Gastrocnemius medialis (tissue), 4 donors: ENCODE measurements at regions not wholly inside any gene's neighbourhood (a gene's known extent, or its start where the extent isn't known, plus 50 kb on each side); places are given as distances from the start of the nearest gene placed in this dataset.
"Not testable (repeated sequence)": the region's sequence is repeated elsewhere in the genome, so short reads cannot be mapped to it uniquely, and the experiment has no call there.

Experiments
- ATAC-seq, 2 donors: fragments of 150-250 bp; one replicate each; pipeline ENCODE4 v1.9.1; 2016
- DNase-seq, 2 donors: peaks; one replicate each; pipeline ENCODE4 v3.0.0-alpha.2; 2019
- H3K27ac ChIP-seq, 4 donors: fragments of 200-600 bp; sonication (generic); 1 replicate in 1 of 4; 2 replicates in 3 of 4; pipeline ENCODE4 v1.5.1; 2016 to 2018; ENCODE audit warnings: mild to moderate bottlenecking in 2 of 4, moderate library complexity in 1 of 4
- H3K27me3 ChIP-seq, 3 donors: fragments of 200-600 bp; sonication (generic) in 2 of 3; 1 replicate in 1 of 3; 2 replicates in 2 of 3; pipeline versions ENCODE4 v1.5.1 to v1.6.0; 2016 to 2019; ENCODE audit warnings: mild to moderate bottlenecking in 1 of 3, moderate library complexity in 1 of 3
- H3K36me3 ChIP-seq, 2 donors: fragments of 200-600 bp; sonication (generic) in 1 of 2; one replicate each; pipeline ENCODE4 v1.5.1; 2017 to 2018
- H3K4me1 ChIP-seq, 2 donors: fragments of 200-600 bp; sonication (generic) in 1 of 2; one replicate each; pipeline ENCODE4 v1.5.1; 2016 to 2017; ENCODE audit warnings: mild to moderate bottlenecking in 2 of 2
- H3K4me3 ChIP-seq, 4 donors: fragments of 200-600 bp; sonication (generic) in 3 of 4; 1 replicate in 1 of 4; 2 replicates in 3 of 4; pipeline ENCODE4 v1.5.1; 2016 to 2019; ENCODE audit warnings: mild to moderate bottlenecking in 2 of 4
- H3K9me3 ChIP-seq, 3 donors: fragments of 200-600 bp; sonication (generic) in 2 of 3; 1 replicate in 1 of 3; 2 replicates in 2 of 3; pipeline ENCODE4 v1.5.1; 2016 to 2019
- POLR2A ChIP-seq, 2 donors: fragments of 450-650 bp; IDR thresholded peaks; one replicate each; pipeline ENCODE4 v1.6.1; 2017; ENCODE audit warnings: antibody characterized with exemption in 2 of 2, mild to moderate bottlenecking in 2 of 2, moderate library complexity in 2 of 2
- in situ Hi-C, 4 donors: fragments of 200-750 bp; cut with MboI; loops; one replicate each; pipeline versions ENCODE4 v1.15.0 to v1.8.0; 2017; ENCODE audit warnings: low sequenced_read_pairs in 4 of 4
- intact Hi-C: fragments of 100-400 bp; cut with DNase I; formaldehyde crosslinking; loops from one replicate; pipeline ENCODE4 v1.15.1; 2023; ENCODE audit warnings: low total_unique reads
- TF ChIP-seq, protein P1 (sequence below), 5 experiments: fragments of 450-650 bp in 3 of 5; fragments of 200-600 bp in 2 of 5; sonication (generic) in 2 of 5; IDR thresholded peaks in 4 of 5; conservative IDR thresholded peaks in 1 of 5; 1 replicate in 4 of 5; 2 replicates in 1 of 5; pipeline ENCODE4 v1.5.1; 2016 to 2019; ENCODE audit warnings: antibody characterized with exemption in 5 of 5, mild to moderate bottlenecking in 3 of 5, moderate library complexity in 3 of 5

DNA sequence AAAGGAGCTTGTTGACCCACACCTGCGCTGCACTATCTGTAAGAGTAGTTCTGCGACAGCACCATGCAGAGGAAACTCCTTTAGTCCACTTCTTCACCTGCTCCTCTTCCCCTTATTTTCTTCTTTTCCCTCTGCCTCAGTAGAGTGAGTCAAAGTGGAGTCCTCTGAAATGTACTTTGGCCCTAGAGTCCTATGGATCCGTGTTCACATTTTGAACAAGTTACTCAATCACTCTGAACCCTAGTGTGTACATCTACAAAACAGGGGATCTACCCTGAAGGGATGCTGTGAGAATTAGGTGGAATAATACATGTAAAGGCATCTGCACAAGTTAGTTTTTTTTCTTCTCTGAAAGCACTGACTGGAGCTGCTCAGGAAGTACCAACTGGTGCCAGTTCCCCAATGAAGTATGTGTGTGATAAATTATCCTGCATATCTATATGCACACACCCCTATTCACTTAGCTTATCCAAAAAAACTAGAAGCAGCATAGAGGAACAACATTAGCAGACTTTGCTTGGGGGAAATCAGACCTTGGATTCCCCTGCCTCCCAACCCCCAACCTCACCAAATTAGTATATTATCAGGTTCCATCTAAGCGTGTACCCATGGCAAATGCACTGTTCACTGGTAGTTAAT, 118.5 kb upstream of the FAM9C start:
- DNase-seq (no peak), ATAC-seq (no peak)
- no peaks in the 10 kb centered on the region for H3K27me3 ChIP-seq
- no peak overlapping the region for H3K27ac ChIP-seq
- in situ Hi-C loops: no loop called here
- H3K4me1 ChIP-seq: peaks cover 0 to 3% of the 10 kb centered on the region in 2 donors
- no peak overlapping the region for H3K4me3 ChIP-seq
- no peaks in the 10 kb centered on the region for H3K9me3 ChIP-seq
- intact Hi-C loops: no loop called here
- no peak for TF ChIP-seq POLR2A (IDR thresholded peaks at IDR 0.05)
- TF ChIP-seq, protein P1, sequence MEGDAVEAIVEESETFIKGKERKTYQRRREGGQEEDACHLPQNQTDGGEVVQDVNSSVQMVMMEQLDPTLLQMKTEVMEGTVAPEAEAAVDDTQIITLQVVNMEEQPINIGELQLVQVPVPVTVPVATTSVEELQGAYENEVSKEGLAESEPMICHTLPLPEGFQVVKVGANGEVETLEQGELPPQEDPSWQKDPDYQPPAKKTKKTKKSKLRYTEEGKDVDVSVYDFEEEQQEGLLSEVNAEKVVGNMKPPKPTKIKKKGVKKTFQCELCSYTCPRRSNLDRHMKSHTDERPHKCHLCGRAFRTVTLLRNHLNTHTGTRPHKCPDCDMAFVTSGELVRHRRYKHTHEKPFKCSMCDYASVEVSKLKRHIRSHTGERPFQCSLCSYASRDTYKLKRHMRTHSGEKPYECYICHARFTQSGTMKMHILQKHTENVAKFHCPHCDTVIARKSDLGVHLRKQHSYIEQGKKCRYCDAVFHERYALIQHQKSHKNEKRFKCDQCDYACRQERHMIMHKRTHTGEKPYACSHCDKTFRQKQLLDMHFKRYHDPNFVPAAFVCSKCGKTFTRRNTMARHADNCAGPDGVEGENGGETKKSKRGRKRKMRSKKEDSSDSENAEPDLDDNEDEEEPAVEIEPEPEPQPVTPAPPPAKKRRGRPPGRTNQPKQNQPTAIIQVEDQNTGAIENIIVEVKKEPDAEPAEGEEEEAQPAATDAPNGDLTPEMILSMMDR (IDR thresholded peaks at IDR 0.05 in 4 of 5, conservative IDR thresholded peaks at IDR 0.05 in 1 of 5): no peak
- no peaks in the 10 kb centered on the region for H3K36me3 ChIP-seq

DNA sequence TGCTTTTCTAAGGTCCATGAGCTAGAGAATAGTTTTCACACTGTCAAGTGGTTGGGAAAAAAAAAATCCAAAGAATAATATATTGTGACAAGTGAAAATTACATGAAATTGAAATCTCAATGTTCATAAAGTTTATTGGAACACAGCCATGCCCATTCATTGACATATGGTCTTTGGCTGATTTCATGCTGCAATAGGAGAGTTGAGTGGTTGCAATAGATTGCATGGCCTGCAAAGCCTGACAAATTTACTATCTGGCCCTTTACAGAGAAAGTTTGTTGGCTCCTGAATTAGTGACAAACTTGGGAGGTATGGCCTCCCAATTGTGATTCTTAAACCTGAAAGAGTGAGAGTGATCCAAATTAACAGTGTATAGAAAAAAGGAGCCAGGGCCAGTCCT, 115.5 kb upstream of the FAM9C start:
- Histone ChIP-seq H3K36me3 (no peaks in the 10 kb centered on the region), H3K9me3 (no peaks in the 10 kb centered on the region), H3K4me1 (no peaks in the 10 kb centered on the region), H3K27me3 (no peaks in the 10 kb centered on the region), H3K4me3 (no peak overlapping the region), H3K27ac (peak overlapping the region in 3 of 4 donors; percentile 57 to 62 (median 59))
- intact Hi-C loops: no loop called here
- ATAC-seq (no peak), DNase-seq (no peak)
- in situ Hi-C loops: no loop called here
- TF ChIP-seq, protein P1 (IDR thresholded peaks at IDR 0.05 in 4 of 5, conservative IDR thresholded peaks at IDR 0.05 in 1 of 5): no peak
- no peak for TF ChIP-seq POLR2A (IDR thresholded peaks at IDR 0.05)

DNA sequence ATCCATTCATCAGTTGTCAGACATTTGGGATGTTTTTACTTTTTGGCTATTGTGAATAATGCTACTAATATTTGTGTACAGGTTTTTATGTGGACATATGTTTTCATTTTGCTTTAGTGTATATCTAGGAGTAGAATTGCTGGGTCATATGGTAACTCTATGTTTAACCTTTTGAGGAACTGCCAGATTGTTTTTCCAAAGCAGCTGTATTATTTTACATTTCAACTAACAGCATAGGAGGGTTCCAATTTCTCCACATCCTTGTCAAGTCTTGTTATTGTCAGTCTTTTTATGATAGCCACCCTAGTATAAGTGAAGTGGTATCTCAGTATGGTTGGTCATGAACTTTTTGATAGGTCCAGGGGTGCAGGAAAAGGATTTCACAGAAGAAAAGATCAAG, 114.5 kb upstream of the FAM9C start:
- no peaks in the 10 kb centered on the region for H3K4me1 ChIP-seq

DNA sequence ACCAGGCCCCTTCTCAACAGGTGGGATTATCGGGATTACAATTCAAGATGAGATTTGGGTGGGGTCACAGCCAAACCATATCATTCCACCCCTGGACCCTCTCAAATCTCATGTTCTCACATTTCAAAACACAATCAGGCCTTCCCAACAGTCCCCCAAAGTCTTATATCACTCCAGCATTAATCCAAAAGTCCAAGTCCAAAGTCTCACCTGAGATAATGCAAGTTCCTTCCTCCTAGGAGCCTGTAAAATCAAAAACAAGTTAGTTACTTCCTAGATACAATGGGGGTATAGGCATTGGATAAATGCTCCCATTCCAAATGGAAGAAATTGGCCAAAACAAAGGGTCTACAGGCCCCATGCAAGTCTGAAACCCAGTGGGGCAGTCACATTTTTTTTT, 111.1 kb upstream of the FAM9C start:
- H3K4me3 ChIP-seq, H3K27ac ChIP-seq, H3K36me3 ChIP-seq, DNase-seq, H3K27me3 ChIP-seq, H3K4me1 ChIP-seq, ATAC-seq, intact Hi-C loops, in situ Hi-C loops, H3K9me3 ChIP-seq: not testable (repeated sequence)

More for the DNA sequence above, 114.5 kb upstream of the FAM9C start:
- no peak overlapping the region for H3K27ac ChIP-seq
- H3K9me3 ChIP-seq: no peaks in the 10 kb centered on the region
- no peaks in the 10 kb centered on the region for H3K36me3 ChIP-seq
- ATAC-seq (no peak), DNase-seq (no peak)
- TF ChIP-seq, protein P1 (IDR thresholded peaks at IDR 0.05 in 4 of 5, conservative IDR thresholded peaks at IDR 0.05 in 1 of 5): no peak
- no peak for TF ChIP-seq POLR2A (IDR thresholded peaks at IDR 0.05)
- in situ Hi-C loops (no loop called here), intact Hi-C loops (no loop called here)
- no peak overlapping the region for H3K4me3 ChIP-seq
- H3K27me3 ChIP-seq: no peaks in the 10 kb centered on the region

DNA sequence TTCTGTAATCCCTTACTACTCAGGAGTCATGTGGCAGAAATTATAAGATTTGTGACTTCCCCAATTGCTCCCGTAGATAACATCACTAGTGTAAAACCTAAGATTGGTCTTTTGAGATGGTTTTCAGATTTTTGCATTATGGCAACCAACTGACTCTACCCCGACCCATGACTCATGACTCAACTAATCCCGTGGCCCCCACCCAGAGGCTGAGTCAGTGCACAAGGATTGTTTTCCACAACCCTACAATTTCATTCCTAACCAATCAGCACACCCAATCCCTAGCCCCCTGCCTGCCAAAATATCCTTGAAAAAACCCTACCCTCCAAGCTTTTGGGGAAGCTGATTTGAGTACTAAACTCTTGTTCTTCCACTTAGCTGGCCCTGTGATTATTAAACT, 109.4 kb upstream of the FAM9C start:
- Histone ChIP-seq H3K4me1 (no peaks in the 10 kb centered on the region), H3K27ac (no peak overlapping the region), H3K4me3 (no peak overlapping the region), H3K9me3 (no peaks in the 10 kb centered on the region), H3K27me3 (no peaks in the 10 kb centered on the region), H3K36me3 (no peaks in the 10 kb centered on the region)
- no peak for ATAC-seq
- intact Hi-C loops (no loop called here), in situ Hi-C loops (no loop called here)
- TF ChIP-seq, protein P1 (IDR thresholded peaks at IDR 0.05 in 4 of 5, conservative IDR thresholded peaks at IDR 0.05 in 1 of 5): no peak
- TF ChIP-seq POLR2A (IDR thresholded peaks at IDR 0.05): no peak
- DNase-seq: no peak
